HepG2 (cell line): ENCODE measurements at regions not wholly inside any gene's neighbourhood (a gene's known extent, or its start where the extent isn't known, plus 50 kb on each side); places are given as distances from the start of the nearest gene placed in this dataset.

Experiments used
- DMAP1 ChIP-seq: IDR thresholded peaks from 2 replicates; pipeline ENCODE4 v1.6.1; 2016
- NFE2L2 ChIP-seq: fragments of 150-350 bp; IDR thresholded peaks from 2 replicates; pipeline ENCODE4 v1.6.1; 2014; ENCODE audit warnings: low read length
- SNRNP70 ChIP-seq: fragments of 200-400 bp; formaldehyde crosslinking; IDR thresholded peaks from 2 replicates; pipeline ENCODE4 v1.6.1; 2017; ENCODE audit warnings: mild to moderate bottlenecking, low read depth, low read length, moderate library complexity
- SOX13 ChIP-seq, 3 experiments: fragments of 450-650 bp in 1 of 3; sonication (generic) in 1 of 3; formaldehyde crosslinking in 1 of 3; IDR thresholded peaks in 2 of 3; conservative IDR thresholded peaks in 1 of 3; 2 replicates each; pipeline versions ENCODE4 v1.5.0 to v1.6.1; 2016 to 2020; ENCODE audit warnings: antibody characterized with exemption in 1 of 3, mild to moderate bottlenecking in 1 of 3, missing compliant biosample characterization in 1 of 3, missing genetic modification reagents in 1 of 3, moderate library complexity in 1 of 3
- SP1 ChIP-seq, 2 experiments: fragments of 450-650 bp in 1 of 2; sonication (generic) in 1 of 2; formaldehyde crosslinking in 1 of 2; IDR thresholded peaks; 2 replicates each; pipeline versions ENCODE4 v1.4.0 to v1.6.1; 2016 to 2020; ENCODE audit warnings: missing genetic modification reagents in 1 of 2
- SP4 ChIP-seq: sonication (generic); formaldehyde crosslinking; IDR thresholded peaks from 2 replicates; pipeline ENCODE4 v1.8.1; 2023; ENCODE audit warnings: mild to moderate bottlenecking, missing genetic modification reagents
- TBP ChIP-seq: sonication (generic); formaldehyde crosslinking; IDR thresholded peaks from 2 replicates; pipeline ENCODE4 v1.5.0; 2020; ENCODE audit warnings: missing genetic modification reagents
- ZBTB7A ChIP-seq: sonication (generic); formaldehyde crosslinking; IDR thresholded peaks from 2 replicates; pipeline ENCODE4 v1.8.0; 2022; ENCODE audit warnings: mild to moderate bottlenecking, missing genetic modification reagents
- ZBTB7B ChIP-seq: sonication (generic); formaldehyde crosslinking; IDR thresholded peaks from 2 replicates; pipeline ENCODE4 v1.4.0; 2020; ENCODE audit warnings: missing genetic modification reagents
- ZMAT3 ChIP-seq: sonication (generic); formaldehyde crosslinking; conservative IDR thresholded peaks from 2 replicates; pipeline ENCODE4 v1.7.0; 2021; ENCODE audit warnings: missing genetic modification reagents
- ZNF143 ChIP-seq: sonication (generic); formaldehyde crosslinking; IDR thresholded peaks from 2 replicates; pipeline ENCODE4 v1.4.0; 2020; ENCODE audit warnings: missing genetic modification reagents
- ZNF317 ChIP-seq: sonication (generic); formaldehyde crosslinking; IDR thresholded peaks from 2 replicates; pipeline ENCODE4 v1.5.0; 2020; ENCODE audit warnings: mild to moderate bottlenecking, missing genetic modification reagents
- ZNF337 ChIP-seq: sonication (generic); formaldehyde crosslinking; IDR thresholded peaks from 2 replicates; pipeline ENCODE4 v1.5.1; 2020; ENCODE audit warnings: missing genetic modification reagents, low read depth, mild to moderate bottlenecking, borderline replicate concordance
- ZNF510 ChIP-seq: sonication (generic); formaldehyde crosslinking; IDR thresholded peaks from 2 replicates; pipeline ENCODE4 v1.4.0; 2020; ENCODE audit warnings: low read depth, mild to moderate bottlenecking, missing genetic modification reagents
- ZNF607 ChIP-seq: sonication (generic); formaldehyde crosslinking; IDR thresholded peaks from 2 replicates; pipeline ENCODE4 v1.5.1; 2020; ENCODE audit warnings: missing genetic modification reagents, mild to moderate bottlenecking, borderline replicate concordance
- TF ChIP-seq, protein P1 (sequence below): sonication (generic); formaldehyde crosslinking; conservative IDR thresholded peaks from 2 replicates; pipeline ENCODE4 v1.8.0; 2022; ENCODE audit warnings: missing genetic modification reagents
- TF ChIP-seq, protein P2 (sequence below): sonication (generic); formaldehyde crosslinking; IDR thresholded peaks from 2 replicates; pipeline ENCODE4 v1.9.0; 2021; ENCODE audit warnings: missing genetic modification reagents, borderline replicate concordance
- TF ChIP-seq, protein P3 (sequence below): IDR thresholded peaks from 2 replicates; pipeline ENCODE4 v1.6.1; 2012; ENCODE audit warnings: low read length, improper control_type of control experiment
- TF ChIP-seq, protein P4 (sequence below): IDR thresholded peaks from 2 replicates; pipeline ENCODE4 v1.6.1; 2016

DNA sequence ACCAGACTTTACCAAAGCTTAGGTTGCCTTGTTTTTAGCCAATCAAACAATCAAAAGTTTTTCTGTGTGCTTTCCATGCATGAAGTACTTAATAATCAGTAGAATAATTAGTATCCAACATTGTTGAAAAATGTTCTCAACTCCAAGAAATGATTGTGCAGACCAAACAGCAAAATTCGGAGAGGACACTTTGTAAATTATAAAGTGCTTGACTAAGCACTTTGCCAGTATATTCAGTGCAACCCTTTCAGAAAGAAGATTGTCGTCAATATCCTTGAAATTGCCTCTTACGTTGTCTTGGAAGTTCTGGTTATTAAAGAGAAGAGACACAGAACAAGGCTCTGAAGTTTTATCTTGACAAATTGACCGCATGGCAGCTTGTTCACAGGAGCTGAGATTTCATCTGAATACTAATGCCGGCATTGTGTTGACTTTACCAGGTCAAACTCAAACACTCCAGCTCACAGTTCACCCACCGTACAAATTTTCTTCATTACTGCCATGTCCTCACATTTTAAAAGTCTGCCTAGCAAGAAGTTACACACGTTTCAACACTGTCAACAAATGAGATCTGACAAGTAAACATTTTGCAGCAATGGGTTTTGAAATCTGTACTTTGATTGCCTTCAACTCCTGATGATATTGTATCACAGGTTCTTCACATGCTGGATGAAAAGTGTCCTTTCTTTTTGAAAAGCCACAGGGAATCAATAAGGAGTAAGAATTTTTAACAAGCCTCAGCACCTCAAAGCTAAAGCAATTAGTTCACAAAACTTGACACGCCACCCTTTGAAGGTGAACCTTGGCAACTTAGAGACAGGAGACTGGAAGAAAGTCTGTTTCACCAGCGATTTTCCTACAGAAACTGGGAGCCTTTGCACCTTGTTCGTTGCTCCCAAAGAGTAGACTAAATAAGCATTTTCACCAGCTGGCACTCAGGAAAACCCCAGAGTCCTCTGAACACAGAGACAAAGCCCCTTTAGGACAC, 150.9 kb downstream of the RFC3 start (continued):
- TF ChIP-seq, protein P1, sequence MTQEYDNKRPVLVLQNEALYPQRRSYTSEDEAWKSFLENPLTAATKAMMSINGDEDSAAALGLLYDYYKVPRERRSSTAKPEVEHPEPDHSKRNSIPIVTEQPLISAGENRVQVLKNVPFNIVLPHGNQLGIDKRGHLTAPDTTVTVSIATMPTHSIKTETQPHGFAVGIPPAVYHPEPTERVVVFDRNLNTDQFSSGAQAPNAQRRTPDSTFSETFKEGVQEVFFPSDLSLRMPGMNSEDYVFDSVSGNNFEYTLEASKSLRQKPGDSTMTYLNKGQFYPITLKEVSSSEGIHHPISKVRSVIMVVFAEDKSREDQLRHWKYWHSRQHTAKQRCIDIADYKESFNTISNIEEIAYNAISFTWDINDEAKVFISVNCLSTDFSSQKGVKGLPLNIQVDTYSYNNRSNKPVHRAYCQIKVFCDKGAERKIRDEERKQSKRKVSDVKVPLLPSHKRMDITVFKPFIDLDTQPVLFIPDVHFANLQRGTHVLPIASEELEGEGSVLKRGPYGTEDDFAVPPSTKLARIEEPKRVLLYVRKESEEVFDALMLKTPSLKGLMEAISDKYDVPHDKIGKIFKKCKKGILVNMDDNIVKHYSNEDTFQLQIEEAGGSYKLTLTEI, result no peak
- TF ChIP-seq, protein P2, sequence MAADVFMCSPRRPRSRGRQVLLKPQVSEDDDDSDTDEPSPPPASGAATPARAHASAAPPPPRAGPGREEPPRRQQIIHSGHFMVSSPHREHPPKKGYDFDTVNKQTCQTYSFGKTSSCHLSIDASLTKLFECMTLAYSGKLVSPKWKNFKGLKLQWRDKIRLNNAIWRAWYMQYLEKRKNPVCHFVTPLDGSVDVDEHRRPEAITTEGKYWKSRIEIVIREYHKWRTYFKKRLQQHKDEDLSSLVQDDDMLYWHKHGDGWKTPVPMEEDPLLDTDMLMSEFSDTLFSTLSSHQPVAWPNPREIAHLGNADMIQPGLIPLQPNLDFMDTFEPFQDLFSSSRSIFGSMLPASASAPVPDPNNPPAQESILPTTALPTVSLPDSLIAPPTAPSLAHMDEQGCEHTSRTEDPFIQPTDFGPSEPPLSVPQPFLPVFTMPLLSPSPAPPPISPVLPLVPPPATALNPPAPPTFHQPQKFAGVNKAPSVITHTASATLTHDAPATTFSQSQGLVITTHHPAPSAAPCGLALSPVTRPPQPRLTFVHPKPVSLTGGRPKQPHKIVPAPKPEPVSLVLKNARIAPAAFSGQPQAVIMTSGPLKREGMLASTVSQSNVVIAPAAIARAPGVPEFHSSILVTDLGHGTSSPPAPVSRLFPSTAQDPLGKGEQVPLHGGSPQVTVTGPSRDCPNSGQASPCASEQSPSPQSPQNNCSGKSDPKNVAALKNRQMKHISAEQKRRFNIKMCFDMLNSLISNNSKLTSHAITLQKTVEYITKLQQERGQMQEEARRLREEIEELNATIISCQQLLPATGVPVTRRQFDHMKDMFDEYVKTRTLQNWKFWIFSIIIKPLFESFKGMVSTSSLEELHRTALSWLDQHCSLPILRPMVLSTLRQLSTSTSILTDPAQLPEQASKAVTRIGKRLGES (CRISPR knock-in tag), result peak; percentile 88; the same call in 1 of the 2 replicates
- no peak for TF ChIP-seq ZNF143 (CRISPR knock-in tag)
- no peak for TF ChIP-seq SP1 (IDR thresholded peaks at IDR 0.05)
- no peak for TF ChIP-seq SP1 (CRISPR knock-in tag; IDR thresholded peaks at IDR 0.05)
- TF ChIP-seq DMAP1, result peak; percentile 75; the same call in 1 of the 2 replicates
- 0 out of 2 replicates have a peak, but pooled peaks have one; percentile 28 for TF ChIP-seq ZNF607
- peak; percentile 65 for TF ChIP-seq SOX13 (IDR thresholded peaks at IDR 0.05)
- peak in 1 of 2 experiments; percentile 89; a peak in 2 of 4 replicates for TF ChIP-seq SOX13 (CRISPR knock-in tag; conservative IDR thresholded peaks at IDR 0.05 in 1 of 2, IDR thresholded peaks at IDR 0.05 in 1 of 2)
- no peak for TF ChIP-seq ZBTB7B (CRISPR knock-in tag)
- peak; percentile 72; the same call in 1 of the 2 replicates for TF ChIP-seq ZNF337 (CRISPR knock-in tag)
- no peak for TF ChIP-seq ZMAT3 (CRISPR knock-in tag)
- TF ChIP-seq TBP (CRISPR knock-in tag), result no peak
- 0 out of 2 replicates have a peak, but pooled peaks have one; percentile 51 for TF ChIP-seq ZNF510 (CRISPR knock-in tag)
- TF ChIP-seq, protein P3, sequence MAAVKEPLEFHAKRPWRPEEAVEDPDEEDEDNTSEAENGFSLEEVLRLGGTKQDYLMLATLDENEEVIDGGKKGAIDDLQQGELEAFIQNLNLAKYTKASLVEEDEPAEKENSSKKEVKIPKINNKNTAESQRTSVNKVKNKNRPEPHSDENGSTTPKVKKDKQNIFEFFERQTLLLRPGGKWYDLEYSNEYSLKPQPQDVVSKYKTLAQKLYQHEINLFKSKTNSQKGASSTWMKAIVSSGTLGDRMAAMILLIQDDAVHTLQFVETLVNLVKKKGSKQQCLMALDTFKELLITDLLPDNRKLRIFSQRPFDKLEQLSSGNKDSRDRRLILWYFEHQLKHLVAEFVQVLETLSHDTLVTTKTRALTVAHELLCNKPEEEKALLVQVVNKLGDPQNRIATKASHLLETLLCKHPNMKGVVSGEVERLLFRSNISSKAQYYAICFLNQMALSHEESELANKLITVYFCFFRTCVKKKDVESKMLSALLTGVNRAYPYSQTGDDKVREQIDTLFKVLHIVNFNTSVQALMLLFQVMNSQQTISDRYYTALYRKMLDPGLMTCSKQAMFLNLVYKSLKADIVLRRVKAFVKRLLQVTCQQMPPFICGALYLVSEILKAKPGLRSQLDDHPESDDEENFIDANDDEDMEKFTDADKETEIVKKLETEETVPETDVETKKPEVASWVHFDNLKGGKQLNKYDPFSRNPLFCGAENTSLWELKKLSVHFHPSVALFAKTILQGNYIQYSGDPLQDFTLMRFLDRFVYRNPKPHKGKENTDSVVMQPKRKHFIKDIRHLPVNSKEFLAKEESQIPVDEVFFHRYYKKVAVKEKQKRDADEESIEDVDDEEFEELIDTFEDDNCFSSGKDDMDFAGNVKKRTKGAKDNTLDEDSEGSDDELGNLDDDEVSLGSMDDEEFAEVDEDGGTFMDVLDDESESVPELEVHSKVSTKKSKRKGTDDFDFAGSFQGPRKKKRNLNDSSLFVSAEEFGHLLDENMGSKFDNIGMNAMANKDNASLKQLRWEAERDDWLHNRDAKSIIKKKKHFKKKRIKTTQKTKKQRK, result no peak
- no peak for TF ChIP-seq ZNF317 (CRISPR knock-in tag)
- TF ChIP-seq, protein P4, sequence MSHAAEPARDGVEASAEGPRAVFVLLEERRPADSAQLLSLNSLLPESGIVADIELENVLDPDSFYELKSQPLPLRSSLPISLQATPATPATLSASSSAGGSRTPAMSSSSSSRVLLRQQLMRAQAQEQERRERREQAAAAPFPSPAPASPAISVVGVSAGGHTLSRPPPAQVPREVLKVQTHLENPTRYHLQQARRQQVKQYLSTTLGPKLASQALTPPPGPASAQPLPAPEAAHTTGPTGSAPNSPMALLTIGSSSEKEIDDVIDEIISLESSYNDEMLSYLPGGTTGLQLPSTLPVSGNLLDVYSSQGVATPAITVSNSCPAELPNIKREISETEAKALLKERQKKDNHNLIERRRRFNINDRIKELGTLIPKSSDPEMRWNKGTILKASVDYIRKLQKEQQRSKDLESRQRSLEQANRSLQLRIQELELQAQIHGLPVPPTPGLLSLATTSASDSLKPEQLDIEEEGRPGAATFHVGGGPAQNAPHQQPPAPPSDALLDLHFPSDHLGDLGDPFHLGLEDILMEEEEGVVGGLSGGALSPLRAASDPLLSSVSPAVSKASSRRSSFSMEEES (CRISPR knock-in tag), result peak; percentile 84; the same call in 1 of the 2 replicates
- no peak for TF ChIP-seq ZBTB7A (CRISPR knock-in tag)
- no peak for TF ChIP-seq NFE2L2
- TF ChIP-seq SP4 (CRISPR knock-in tag), result no peak
- no peak for TF ChIP-seq SNRNP70
